Tibial nerve (tissue), 4 donors: ENCODE measurements at regions not wholly inside any gene's neighbourhood (a gene's known extent, or its start where the extent isn't known, plus 50 kb on each side); places are given as distances from the start of the nearest gene placed in this dataset.

Experiments
- DNase-seq, 2 donors: peaks; one replicate each; pipeline ENCODE4 v3.0.0-alpha.2; 2019; ENCODE audit warnings: low spot score in 2 of 2
- H3K27ac ChIP-seq, 4 donors: fragments of 200-600 bp; sonication (generic) in 3 of 4; one replicate each; pipeline ENCODE4 v1.5.1; 2017 to 2019; ENCODE audit warnings: mild to moderate bottlenecking in 1 of 4
- H3K27me3 ChIP-seq, 2 donors: fragments of 200-600 bp; sonication (generic) in 1 of 2; one replicate each; pipeline versions ENCODE4 v1.5.1 to v1.6.0; 2017 to 2019
- H3K36me3 ChIP-seq, 3 donors: fragments of 200-600 bp; sonication (generic); one replicate each; pipeline ENCODE4 v1.5.1; 2018 to 2019
- H3K4me1 ChIP-seq, 4 donors: fragments of 200-600 bp; sonication (generic) in 3 of 4; one replicate each; pipeline ENCODE4 v1.5.1; 2017 to 2019
- H3K4me3 ChIP-seq, 4 donors: fragments of 200-600 bp; sonication (generic) in 3 of 4; one replicate each; pipeline ENCODE4 v1.5.1; 2017 to 2019; ENCODE audit warnings: mild to moderate bottlenecking in 1 of 4, moderate library complexity in 1 of 4
- H3K9me3 ChIP-seq, 4 donors: fragments of 200-600 bp; sonication (generic) in 3 of 4; one replicate each; pipeline ENCODE4 v1.5.1; 2017 to 2019
- CTCF ChIP-seq, 5 experiments: fragments of 200-600 bp in 3 of 5; fragments of 450-650 bp in 2 of 5; sonication (generic) in 3 of 5; IDR thresholded peaks; one replicate each; pipeline ENCODE4 v1.5.1; 2016 to 2019; ENCODE audit warnings: antibody characterized with exemption in 5 of 5, mild to moderate bottlenecking in 3 of 5, moderate library complexity in 2 of 5
- EP300 ChIP-seq, 2 donors: sonication (generic); formaldehyde crosslinking; IDR thresholded peaks; one replicate each; pipeline ENCODE4 v1.6.1; 2017; ENCODE audit warnings: antibody characterized with exemption in 2 of 2, mild to moderate bottlenecking in 1 of 2
- POLR2A ChIP-seq, 2 donors: fragments of 450-650 bp; IDR thresholded peaks; one replicate each; pipeline ENCODE4 v1.6.1; 2017; ENCODE audit warnings: antibody characterized with exemption in 2 of 2, mild to moderate bottlenecking in 2 of 2, moderate library complexity in 2 of 2
- WGBS, 2 donors: methylation state at CpG; one replicate each; pipeline ENCODE4 v1.1.5; 2018; 5-methylcytosine and 5-hydroxymethylcytosine counted together

- Histone ChIP-seq H3K9me3 (peaks cover 0 to 8% (median 0%) of the 10 kb centered on the region in 4 donors), H3K4me3 (no peak overlapping the region), H3K4me1 (no peaks in the 10 kb centered on the region), H3K27me3 (no peaks in the 10 kb centered on the region), H3K27ac (no peak overlapping the region), H3K36me3 (no peaks in the 10 kb centered on the region)
- 90 to 100% methylated on average over 1 of the region's 1 CpG for WGBS, 2 donors
- DNase-seq: no peak
- no peak for TF ChIP-seq CTCF (IDR thresholded peaks at IDR 0.05)
- TF ChIP-seq POLR2A (IDR thresholded peaks at IDR 0.05): no peak
- no peak for TF ChIP-seq EP300 (IDR thresholded peaks at IDR 0.05)
Measured at GRCh38 chr1:209491496-209491895, 92.0 kb upstream of the CAMK1G start.

GRCh38 chr1:209491897-209492296 lies 91.6 kb upstream of the CAMK1G start:
- no peak for TF ChIP-seq POLR2A (IDR thresholded peaks at IDR 0.05)
- no peak for TF ChIP-seq CTCF (IDR thresholded peaks at IDR 0.05)
- no peak for TF ChIP-seq EP300 (IDR thresholded peaks at IDR 0.05)
- DNase-seq: no peak
- H3K4me1 ChIP-seq: no peaks in the 10 kb centered on the region
- no peaks in the 10 kb centered on the region for H3K36me3 ChIP-seq
- H3K27ac ChIP-seq: no peak overlapping the region
- H3K27me3 ChIP-seq: no peaks in the 10 kb centered on the region
- H3K9me3 ChIP-seq: peaks cover 0 to 11% (median 0%) of the 10 kb centered on the region in 4 donors
- 87 to 89% methylated on average over 4 of the region's 4 CpGs for WGBS, 2 donors
- H3K4me3 ChIP-seq: no peak overlapping the region

GRCh38 chr1:209493559-209493958 lies 90.0 kb upstream of the CAMK1G start:
- H3K27ac ChIP-seq: no peak overlapping the region
- H3K9me3 ChIP-seq: peaks cover 0 to 11% (median 0%) of the 10 kb centered on the region in 4 donors
- TF ChIP-seq CTCF (IDR thresholded peaks at IDR 0.05) (no peak), EP300 (IDR thresholded peaks at IDR 0.05) (no peak), POLR2A (IDR thresholded peaks at IDR 0.05) (no peak)

GRCh38 chr1:209497729-209498128 lies 85.8 kb upstream of the CAMK1G start:
- no peaks in the 10 kb centered on the region for H3K36me3 ChIP-seq
- 66 to 71% methylated on average over 1 of the region's 1 CpG for WGBS, 2 donors
- no peak for TF ChIP-seq CTCF (IDR thresholded peaks at IDR 0.05)
- TF ChIP-seq EP300 (IDR thresholded peaks at IDR 0.05): no peak
- TF ChIP-seq POLR2A (IDR thresholded peaks at IDR 0.05): no peak

More at GRCh38 chr1:209493559-209493958, 90.0 kb upstream of the CAMK1G start:
- no peak for DNase-seq
- no peaks in the 10 kb centered on the region for H3K36me3 ChIP-seq
- no peak overlapping the region for H3K4me3 ChIP-seq
- no peaks in the 10 kb centered on the region for H3K4me1 ChIP-seq
- H3K27me3 ChIP-seq: no peaks in the 10 kb centered on the region

GRCh38 chr1:209500993-209501392 lies 82.5 kb upstream of the CAMK1G start:
- WGBS, 2 donors: 86 to 90% methylated on average over 1 of the region's 1 CpG
- Histone ChIP-seq H3K27me3 (no peaks in the 10 kb centered on the region), H3K27ac (no peak overlapping the region), H3K9me3 (peaks cover 0 to 48% (median 2%) of the 10 kb centered on the region in 4 donors), H3K4me3 (no peak overlapping the region), H3K36me3 (no peaks in the 10 kb centered on the region), H3K4me1 (no peaks in the 10 kb centered on the region)
- no peak for DNase-seq
- no peak for TF ChIP-seq EP300 (IDR thresholded peaks at IDR 0.05)
- TF ChIP-seq POLR2A (IDR thresholded peaks at IDR 0.05): no peak
- no peak for TF ChIP-seq CTCF (IDR thresholded peaks at IDR 0.05)

More at GRCh38 chr1:209497729-209498128, 85.8 kb upstream of the CAMK1G start:
- no peak for DNase-seq
- peaks cover 0 to 48% (median 2%) of the 10 kb centered on the region in 4 donors for H3K9me3 ChIP-seq
- H3K4me3 ChIP-seq: no peak overlapping the region
- H3K27me3 ChIP-seq: no peaks in the 10 kb centered on the region
- H3K4me1 ChIP-seq: no peaks in the 10 kb centered on the region
- H3K27ac ChIP-seq: no peak overlapping the region
